ENCODE measurements at regions not wholly inside any gene's neighbourhood (a gene's known extent, or its start where the extent isn't known, plus 50 kb on each side); places are given as distances from the start of the nearest gene placed in this dataset.

- Mint-ChIP-seq H3K4me3 (no peak overlapping the region), H3K36me3 (ENCODE audit: low read depth) (no peaks in the 10 kb centered on the region), H3K4me1 (no peaks in the 10 kb centered on the region), H3K9me3 (no peaks in the 10 kb centered on the region), H3K27ac (no peak overlapping the region), H3K27me3 (ENCODE audit: insufficient read depth) (no peaks in the 10 kb centered on the region)
- no peak for DNase-seq
- Histone ChIP-seq H3K9me3 (ENCODE audit: control insufficient read depth, low read length) (no peaks in the 10 kb centered on the region), H3K27ac (ENCODE audit: low read depth, low read length) (no peak overlapping the region), H3K4me1 (ENCODE audit: control insufficient read depth, insufficient read depth, low read length) (no peaks in the 10 kb centered on the region), H3K27me3 (ENCODE audit: control insufficient read depth, insufficient read depth, low read length, poor library complexity, severe bottlenecking) (no peaks in the 10 kb centered on the region), H3K36me3 (ENCODE audit: control insufficient read depth, insufficient read depth, low read length) (no peaks in the 10 kb centered on the region), H3K4me3 (ENCODE audit: low read length) (no peak overlapping the region), H3K9ac (ENCODE audit: extremely low read depth, low read length, poor library complexity, severe bottlenecking) (no peak overlapping the region)
- 83 to 100% methylated on average over 2 to 4 of the region's 4 CpGs for WGBS, 2 experiments (ENCODE audit: insufficient coverage in 1 of 2, insufficient read length in 1 of 2)
- TF ChIP-seq CTCF (conservative IDR thresholded peaks at IDR 0.05) = no peak
Observed at GRCh38 chr18:64791236-64791635, 642.3 kb upstream of the LINC00305 start.

GRCh38 chr18:64785686-64786085 is 636.8 kb upstream of the LINC00305 start:
- H3K36me3 ChIP-seq (ENCODE audit: control insufficient read depth, insufficient read depth, low read length) = no peaks in the 10 kb centered on the region
- H3K9me3 ChIP-seq (ENCODE audit: control insufficient read depth, low read length) = no peaks in the 10 kb centered on the region
- Mint-ChIP-seq H3K4me3 (no peak overlapping the region), H3K27ac (no peak overlapping the region), H3K27me3 (ENCODE audit: insufficient read depth) (no peaks in the 10 kb centered on the region), H3K4me1 (no peaks in the 10 kb centered on the region), H3K36me3 (ENCODE audit: low read depth) (no peaks in the 10 kb centered on the region), H3K9me3 (no peaks in the 10 kb centered on the region)
- no peaks in the 10 kb centered on the region for H3K4me1 ChIP-seq (ENCODE audit: control insufficient read depth, insufficient read depth, low read length)
- no peaks in the 10 kb centered on the region for H3K27me3 ChIP-seq (ENCODE audit: control insufficient read depth, insufficient read depth, low read length, poor library complexity, severe bottlenecking)
- H3K27ac ChIP-seq (ENCODE audit: low read depth, low read length) = no peak overlapping the region
- H3K4me3 ChIP-seq (ENCODE audit: low read length) = no peak overlapping the region
- no peak for TF ChIP-seq CTCF (conservative IDR thresholded peaks at IDR 0.05)
- 64% methylated on average over 3 of the region's 4 CpGs; no CpG with 5 or more reads in 1 of the 2 experiments for WGBS, 2 experiments (ENCODE audit: insufficient coverage in 1 of 2, insufficient read length in 1 of 2)
- no peak overlapping the region for H3K9ac ChIP-seq (ENCODE audit: extremely low read depth, low read length, poor library complexity, severe bottlenecking)
- DNase-seq = no peak

- H3K27me3 ChIP-seq (ENCODE audit: control insufficient read depth, insufficient read depth, low read length, poor library complexity, severe bottlenecking) = no peaks in the 10 kb centered on the region
- Mint-ChIP-seq H3K4me1 (no peaks in the 10 kb centered on the region), H3K27me3 (ENCODE audit: insufficient read depth) (no peaks in the 10 kb centered on the region)
Observed at GRCh38 chr18:64777556-64777955, 628.7 kb upstream of the LINC00305 start.

More at GRCh38 chr18:64777556-64777955, 628.7 kb upstream of the LINC00305 start:
- DNase-seq = no peak
- H3K27ac Mint-ChIP-seq = no peak overlapping the region
- H3K36me3 ChIP-seq (ENCODE audit: control insufficient read depth, insufficient read depth, low read length) = no peaks in the 10 kb centered on the region
- no peak overlapping the region for H3K4me3 Mint-ChIP-seq
- TF ChIP-seq CTCF (conservative IDR thresholded peaks at IDR 0.05) = no peak
- no peak overlapping the region for H3K9ac ChIP-seq (ENCODE audit: extremely low read depth, low read length, poor library complexity, severe bottlenecking)
- WGBS, 2 experiments (ENCODE audit: insufficient coverage in 1 of 2, insufficient read length in 1 of 2) = 94 to 95% methylated on average over 3 to 6 of the region's 6 CpGs
- H3K4me1 ChIP-seq (ENCODE audit: control insufficient read depth, insufficient read depth, low read length) = no peaks in the 10 kb centered on the region
- no peaks in the 10 kb centered on the region for H3K9me3 ChIP-seq (ENCODE audit: control insufficient read depth, low read length)
- no peak overlapping the region for H3K27ac ChIP-seq (ENCODE audit: low read depth, low read length)
- no peak overlapping the region for H3K4me3 ChIP-seq (ENCODE audit: low read length)
- H3K36me3 Mint-ChIP-seq (ENCODE audit: low read depth) = no peaks in the 10 kb centered on the region
- H3K9me3 Mint-ChIP-seq = no peaks in the 10 kb centered on the region

Measured in endodermal cell (in vitro differentiated cells).